A549 (cell line): ENCODE measurements at regions not wholly inside any gene's neighbourhood (a gene's known extent, or its start where the extent isn't known, plus 50 kb on each side); places are given as distances from the start of the nearest gene placed in this dataset.

Source experiments
- ATAC-seq, 2 experiments: fragments of 200-7000 bp in 1 of 2; fragments of >200 bp in 1 of 2; cut with Nextera tagmentation in 1 of 2; cut with Tn5 transposase in 1 of 2; 3 replicates each; pipeline versions ENCODE4 v1.8.0 to v1.9.1; 2018 to 2020; ENCODE audit warnings: mild to moderate bottlenecking in 1 of 2, moderate library complexity in 1 of 2
- CTCF ChIA-PET: fragments of 300-600 bp; sonication (Branson Sonifier 250); formaldehyde crosslinking; extraction: SDS; loops from one replicate; lab custom pipeline; 2021; ENCODE audit warnings: antibody characterized with exemption, inconsistent platforms; lab: Yijun Ruan, JAX
- POLR2A ChIA-PET: fragments of 350-600 bp; formaldehyde crosslinking; extraction: SDS; loops from one replicate; lab custom pipeline; 2021; ENCODE audit warnings: antibody characterized with exemption, inconsistent platforms; lab: Yijun Ruan, JAX
- DNase-seq, 2 experiments: peaks; one replicate each; pipeline versions ENCODE4 v3.0.0 to v3.0.0-alpha.2; 2011 to 2016; ENCODE audit warnings: low read depth in 1 of 2, low spot score in 1 of 2
- FAIRE-seq: peaks from 2 replicates; lab custom pipeline; 2011; peaks lifted over from hg19 to GRCh38; lab: Jason Lieb, UNC
- H3K27ac ChIP-seq, 2 experiments: fragments of >200 bp; sonication (Bioruptor Twin); formaldehyde crosslinking; 3 replicates each; pipeline ENCODE4 v1.5.1; 2016 to 2017
- H3K4me1 ChIP-seq: fragments of >200 bp; sonication (Bioruptor Twin); formaldehyde crosslinking; 3 replicates; pipeline ENCODE4 v1.6.1; 2016
- H3K4me2 ChIP-seq: fragments of >200 bp; sonication (Bioruptor Twin); formaldehyde crosslinking; 3 replicates; pipeline ENCODE4 v1.6.1; 2016
- H3K4me3 ChIP-seq: fragments of >200 bp; sonication (Bioruptor Twin); formaldehyde crosslinking; 3 replicates; pipeline ENCODE4 v1.5.1; 2016
- H3K9me3 ChIP-seq: fragments of >200 bp; sonication (Bioruptor Twin); formaldehyde crosslinking; 3 replicates; pipeline ENCODE4 v1.6.1; 2016
- BHLHE40 ChIP-seq: IDR thresholded peaks from 2 replicates; pipeline ENCODE4 v1.6.1; 2012; ENCODE audit warnings: low read depth, low read length, inconsistent platforms
- CBX8 ChIP-seq: fragments of 200-600 bp; sonication (generic); IDR thresholded peaks from 2 replicates; pipeline ENCODE4 v1.6.1; 2016
- CEBPB ChIP-seq, 2 experiments: fragments of >200 bp in 1 of 2; sonication (Bioruptor Twin) in 1 of 2; formaldehyde crosslinking in 1 of 2; IDR thresholded peaks; 2 replicates each; pipeline ENCODE4 v1.6.1; 2012 to 2016
- CHD2 ChIP-seq: fragments of 150-350 bp; IDR thresholded peaks from 2 replicates; pipeline ENCODE4 v1.6.1; 2014; ENCODE audit warnings: low read length; ENCODE audit not compliant: partially characterized antibody
- CHD4 ChIP-seq: fragments of 200-600 bp; sonication (generic); IDR thresholded peaks from 2 replicates; pipeline ENCODE4 v1.6.1; 2016; ENCODE audit warnings: antibody characterized with exemption, mild to moderate bottlenecking, borderline replicate concordance
- E2F6 ChIP-seq: IDR thresholded peaks from 2 replicates; pipeline ENCODE4 v1.6.1; 2012; ENCODE audit warnings: low read depth, borderline replicate concordance
- EHF ChIP-seq: fragments of 250-450 bp; sonication (Bioruptor Pico); IDR thresholded peaks from 2 replicates; pipeline ENCODE4 v1.5.0; 2020; ENCODE audit warnings: mild to moderate bottlenecking
- EHMT2 ChIP-seq: fragments of 200-600 bp; sonication (generic); IDR thresholded peaks from 2 replicates; pipeline ENCODE4 v1.6.1; 2016; ENCODE audit warnings: antibody characterized with exemption, low read depth, mild to moderate bottlenecking, moderate library complexity
- ELK1 ChIP-seq: fragments of 150-350 bp; IDR thresholded peaks from 2 replicates; pipeline ENCODE4 v1.6.1; 2014; ENCODE audit warnings: low read depth, mild to moderate bottlenecking, low read length
- ESRRA ChIP-seq: fragments of 150-350 bp; IDR thresholded peaks from 2 replicates; pipeline ENCODE4 v1.6.1; 2014; ENCODE audit warnings: mild to moderate bottlenecking, low read length, borderline replicate concordance
- FOSB ChIP-seq: fragments of 250-450 bp; sonication (Bioruptor Pico); IDR thresholded peaks from 2 replicates; pipeline ENCODE4 v1.5.0; 2020; ENCODE audit warnings: mild to moderate bottlenecking, moderate library complexity
- FOSL2 ChIP-seq, 2 experiments: fragments of 450-650 bp in 1 of 2; fragments of >200 bp in 1 of 2; sonication (Bioruptor Twin) in 1 of 2; formaldehyde crosslinking; IDR thresholded peaks; 2 replicates each; pipeline versions ENCODE4 v1.5.0 to v1.6.1; 2016 to 2020; ENCODE audit warnings: mild to moderate bottlenecking in 1 of 2, moderate library complexity in 1 of 2
- GATA3 ChIP-seq: IDR thresholded peaks from 2 replicates; pipeline ENCODE4 v1.6.1; 2012; ENCODE audit warnings: borderline replicate concordance
- HDAC2 ChIP-seq: fragments of 200-600 bp; sonication (generic); IDR thresholded peaks from 2 replicates; pipeline ENCODE4 v1.6.1; 2016
- HES2 ChIP-seq: fragments of >200 bp; sonication (Bioruptor Twin); formaldehyde crosslinking; IDR thresholded peaks from 2 replicates; pipeline ENCODE4 v1.6.1; 2016
- HMGXB4 ChIP-seq: fragments of 250-450 bp; sonication (Bioruptor Pico); IDR thresholded peaks from 2 replicates; pipeline ENCODE4 v1.5.0; 2021; ENCODE audit warnings: mild to moderate bottlenecking, moderate library complexity, borderline replicate concordance
- HOXA7 ChIP-seq: fragments of 250-450 bp; sonication (Bioruptor Pico); IDR thresholded peaks from 2 replicates; pipeline ENCODE4 v1.5.0; 2020; ENCODE audit warnings: mild to moderate bottlenecking, moderate library complexity
- HOXB13 ChIP-seq: fragments of 250-450 bp; sonication (Bioruptor Pico); IDR thresholded peaks from 2 replicates; pipeline ENCODE4 v1.5.0; 2020; ENCODE audit warnings: low read depth, mild to moderate bottlenecking, moderate library complexity
- HOXB5 ChIP-seq: fragments of 250-450 bp; sonication (Bioruptor Pico); IDR thresholded peaks from 2 replicates; pipeline ENCODE4 v1.5.0; 2020; ENCODE audit warnings: mild to moderate bottlenecking, moderate library complexity
- JUNB ChIP-seq: fragments of >200 bp; sonication (Bioruptor Twin); formaldehyde crosslinking; IDR thresholded peaks from 2 replicates; pipeline ENCODE4 v1.6.1; 2016
- KDM1A ChIP-seq: fragments of 200-600 bp; sonication (generic); IDR thresholded peaks from 2 replicates; pipeline ENCODE4 v1.6.1; 2016; ENCODE audit warnings: low read depth, mild to moderate bottlenecking
- KDM5A ChIP-seq: fragments of 200-600 bp; sonication (generic); IDR thresholded peaks from 2 replicates; pipeline ENCODE4 v1.6.1; 2016; ENCODE audit warnings: antibody characterized with exemption, mild to moderate bottlenecking
- MAFK ChIP-seq: fragments of 450-650 bp; IDR thresholded peaks from 2 replicates; pipeline ENCODE4 v1.6.1; 2014; ENCODE audit not compliant: partially characterized antibody
- MAX ChIP-seq: IDR thresholded peaks from 2 replicates; pipeline ENCODE4 v1.6.1; 2012
- MYC ChIP-seq: IDR thresholded peaks from 2 replicates; pipeline ENCODE4 v1.6.1; 2012; ENCODE audit warnings: mild to moderate bottlenecking, inconsistent platforms, low read length, improper control_type of control experiment, borderline replicate concordance
- NFE2L2 ChIP-seq: fragments of 150-350 bp; conservative IDR thresholded peaks from 2 replicates; pipeline ENCODE4 v1.6.1; 2014; ENCODE audit warnings: low read length
- NR3C1 ChIP-seq: fragments of >200 bp; sonication (Bioruptor Twin); formaldehyde crosslinking; IDR thresholded peaks from 3 replicates; pipeline ENCODE4 v1.6.1; 2017
- PHF8 ChIP-seq: fragments of 200-600 bp; sonication (generic); IDR thresholded peaks from 2 replicates; pipeline ENCODE4 v1.6.1; 2016; ENCODE audit warnings: low read depth, mild to moderate bottlenecking, antibody characterized with exemption, moderate library complexity, borderline replicate concordance
- RAD21 ChIP-seq, 2 experiments: fragments of >200 bp in 1 of 2; sonication (Bioruptor Twin) in 1 of 2; formaldehyde crosslinking in 1 of 2; IDR thresholded peaks in 1 of 2; conservative IDR thresholded peaks in 1 of 2; 2 replicates in 1 of 2; 3 replicates in 1 of 2; pipeline ENCODE4 v1.6.1; 2012 to 2018; ENCODE audit warnings: inconsistent platforms in 1 of 2
- RCOR1 ChIP-seq: fragments of 150-350 bp; IDR thresholded peaks from 2 replicates; pipeline ENCODE4 v1.6.1; 2014; ENCODE audit warnings: antibody characterized with exemption, low read length, low read depth
- SMC3 ChIP-seq: fragments of >200 bp; sonication (Bioruptor Twin); formaldehyde crosslinking; IDR thresholded peaks from 3 replicates; pipeline ENCODE4 v1.6.1; 2018; ENCODE audit warnings: inconsistent platforms
- SREBF2 ChIP-seq: fragments of 450-650 bp; IDR thresholded peaks from 2 replicates; pipeline ENCODE4 v1.6.1; 2014; ENCODE audit warnings: mild to moderate bottlenecking, moderate library complexity
- TFCP2L1 ChIP-seq: fragments of 250-450 bp; sonication (Bioruptor Pico); IDR thresholded peaks from 2 replicates; pipeline ENCODE4 v1.5.0; 2021; ENCODE audit warnings: mild to moderate bottlenecking
- TP53 ChIP-seq: fragments of 250-450 bp; sonication (Bioruptor Pico); IDR thresholded peaks from 2 replicates; pipeline ENCODE4 v1.5.0; 2021; ENCODE audit warnings: mild to moderate bottlenecking, moderate library complexity
- ZFP36 ChIP-seq: fragments of 450-650 bp; IDR thresholded peaks from 2 replicates; pipeline ENCODE4 v1.6.1; 2014; ENCODE audit warnings: borderline replicate concordance; ENCODE audit not compliant: partially characterized antibody
- WGBS: methylation state at CpG from one replicate; pipeline ENCODE4 v1.1.6; 2017; ENCODE audit errors: missing lambda C conversion rate; 5-methylcytosine and 5-hydroxymethylcytosine counted together

GRCh38 chr12:96099986-96100385 lies 64.6 kb upstream of the LTA4H start:
- no peak overlapping the region for H3K27ac ChIP-seq
- POLR2A ChIA-PET = no interaction called here
- DNase-seq (no peak), ATAC-seq (no peak), FAIRE-seq (no peak)
- CTCF ChIA-PET = interaction anchor here (0.6 to 0.7 kb wide), 2 partner anchors 118 to 814 kb away, joined by 3 to 4 read pairs; no protein-coding TSS in a partner anchor
- H3K4me2 ChIP-seq = no peak overlapping the region
- WGBS = 77% methylated on average over 7 of the region's 7 CpGs
- H3K4me1 ChIP-seq = no peaks in the 10 kb centered on the region
- TF ChIP-seq HMGXB4 (CRISPR knock-in tag) (no peak), RAD21 (conservative IDR thresholded peaks at IDR 0.05 in 1 of 2, IDR thresholded peaks at IDR 0.05 in 1 of 2) (no peak), SREBF2 (no peak), KDM1A (no peak), SMC3 (no peak), ESRRA (no peak), TFCP2L1 (CRISPR knock-in tag) (no peak), FOSL2 (IDR thresholded peaks at IDR 0.05) (no peak), FOSL2 (CRISPR knock-in tag; IDR thresholded peaks at IDR 0.05) (no peak), NFE2L2 (no peak), CBX8 (no peak), RCOR1 (no peak), HES2 (no peak), CHD4 (no peak), CEBPB (IDR thresholded peaks at IDR 0.05) (no peak), HOXB13 (CRISPR knock-in tag) (no peak), PHF8 (no peak), KDM5A (no peak), TP53 (no peak), EHF (CRISPR knock-in tag) (no peak), HOXA7 (CRISPR knock-in tag) (no peak)
- no peaks in the 10 kb centered on the region for H3K9me3 ChIP-seq
- no peak overlapping the region for H3K4me3 ChIP-seq

- WGBS = 86% methylated on average over 2 of the region's 2 CpGs
- no peak for DNase-seq
- FAIRE-seq = no peak
Observed at GRCh38 chr12:96101806-96102205, 66.4 kb upstream of the LTA4H start.

More at GRCh38 chr12:96101806-96102205, 66.4 kb upstream of the LTA4H start:
- ChIA-PET CTCF (interaction anchor here (1.0 to 1.1 kb wide), 4 partner anchors 13 to 114 kb away, joined by 3 read pairs; no protein-coding TSS in a partner anchor), POLR2A (no interaction called here)
- H3K4me3 ChIP-seq = no peak overlapping the region
- H3K9me3 ChIP-seq = no peaks in the 10 kb centered on the region
- no peak overlapping the region for H3K4me2 ChIP-seq
- ATAC-seq = no peak
- no peak for TF ChIP-seq FOSB (CRISPR knock-in tag)
- TF ChIP-seq MAX = no peak
- TF ChIP-seq GATA3 = no peak
- no peak for TF ChIP-seq BHLHE40
- TF ChIP-seq PHF8 = no peak
- no peak for TF ChIP-seq CHD2
- no peak for TF ChIP-seq MAFK
- TF ChIP-seq HOXB5 (CRISPR knock-in tag) = no peak
- no peak for TF ChIP-seq ELK1
- no peak for TF ChIP-seq MYC
- TF ChIP-seq ZFP36 = no peak
- no peak for TF ChIP-seq NR3C1
- TF ChIP-seq E2F6 = no peak
- no peak for TF ChIP-seq CEBPB (IDR thresholded peaks at IDR 0.05)
- TF ChIP-seq JUNB = no peak
- TF ChIP-seq HDAC2 = no peak
- no peak for TF ChIP-seq EHMT2
- no peak overlapping the region for H3K27ac ChIP-seq
- no peaks in the 10 kb centered on the region for H3K4me1 ChIP-seq
